WTC11 (cell line): ENCODE measurements at regions not wholly inside any gene's neighbourhood (a gene's known extent, or its start where the extent isn't known, plus 50 kb on each side); places are given as distances from the start of the nearest gene placed in this dataset.
"Not testable (repeated sequence)": the region's sequence is repeated elsewhere in the genome, so short reads cannot be mapped to it uniquely, and the experiment has no call there.

Experiments used
- JUN ChIP-seq: sonication (generic); formaldehyde crosslinking; IDR thresholded peaks from 2 replicates; pipeline ENCODE4 v1.8.0; 2023; ENCODE audit warnings: mild to moderate bottlenecking, missing genetic modification reagents
- ZNF423 ChIP-seq: fragments of 250-450 bp; sonication (Bioruptor Pico); IDR thresholded peaks from 2 replicates; pipeline ENCODE4 v2.1.2; 2022; ENCODE audit warnings: mild to moderate bottlenecking, moderate library complexity
- TF ChIP-seq, protein P1 (sequence below): fragments of 200-600 bp; IDR thresholded peaks from 2 replicates; pipeline ENCODE4 v1.8.0; 2022; ENCODE audit warnings: antibody characterized with exemption

GRCh38 chr5:106246044-106246745 is 1424.5 kb downstream of the EFNA5 start:
- TF ChIP-seq JUN, ZNF423 (CRISPR knock-in tag): not testable (repeated sequence)
- TF ChIP-seq, protein P1, sequence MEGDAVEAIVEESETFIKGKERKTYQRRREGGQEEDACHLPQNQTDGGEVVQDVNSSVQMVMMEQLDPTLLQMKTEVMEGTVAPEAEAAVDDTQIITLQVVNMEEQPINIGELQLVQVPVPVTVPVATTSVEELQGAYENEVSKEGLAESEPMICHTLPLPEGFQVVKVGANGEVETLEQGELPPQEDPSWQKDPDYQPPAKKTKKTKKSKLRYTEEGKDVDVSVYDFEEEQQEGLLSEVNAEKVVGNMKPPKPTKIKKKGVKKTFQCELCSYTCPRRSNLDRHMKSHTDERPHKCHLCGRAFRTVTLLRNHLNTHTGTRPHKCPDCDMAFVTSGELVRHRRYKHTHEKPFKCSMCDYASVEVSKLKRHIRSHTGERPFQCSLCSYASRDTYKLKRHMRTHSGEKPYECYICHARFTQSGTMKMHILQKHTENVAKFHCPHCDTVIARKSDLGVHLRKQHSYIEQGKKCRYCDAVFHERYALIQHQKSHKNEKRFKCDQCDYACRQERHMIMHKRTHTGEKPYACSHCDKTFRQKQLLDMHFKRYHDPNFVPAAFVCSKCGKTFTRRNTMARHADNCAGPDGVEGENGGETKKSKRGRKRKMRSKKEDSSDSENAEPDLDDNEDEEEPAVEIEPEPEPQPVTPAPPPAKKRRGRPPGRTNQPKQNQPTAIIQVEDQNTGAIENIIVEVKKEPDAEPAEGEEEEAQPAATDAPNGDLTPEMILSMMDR: not testable (repeated sequence)
